HG02973 (cell line): ENCODE measurements at regions not wholly inside any gene's neighbourhood (a gene's known extent, or its start where the extent isn't known, plus 50 kb on each side); places are given as distances from the start of the nearest gene placed in this dataset.

Experiments
- ATAC-seq: cut with Tn5 transposase; IDR thresholded peaks from one replicate; pipeline ENCODE4 v1.9.1; 2021; ENCODE audit warnings: moderate library complexity; ENCODE audit not compliant: unreplicated experiment

- ATAC-seq: no peak
Observed at GRCh38 chr5:72558046-72558336, 50.8 kb upstream of the ZNF366 start.

- no peak for ATAC-seq
Observed at GRCh38 chr5:72557167-72558045, 50.2 kb upstream of the ZNF366 start.
